ENCODE measurements at regions not wholly inside any gene's neighbourhood (a gene's known extent, or its start where the extent isn't known, plus 50 kb on each side); places are given as distances from the start of the nearest gene placed in this dataset.

GRCh38 chr9:108002371-108002956 lies 512.9 kb upstream of the KLF4 start:
- TF ChIP-seq, protein P1, sequence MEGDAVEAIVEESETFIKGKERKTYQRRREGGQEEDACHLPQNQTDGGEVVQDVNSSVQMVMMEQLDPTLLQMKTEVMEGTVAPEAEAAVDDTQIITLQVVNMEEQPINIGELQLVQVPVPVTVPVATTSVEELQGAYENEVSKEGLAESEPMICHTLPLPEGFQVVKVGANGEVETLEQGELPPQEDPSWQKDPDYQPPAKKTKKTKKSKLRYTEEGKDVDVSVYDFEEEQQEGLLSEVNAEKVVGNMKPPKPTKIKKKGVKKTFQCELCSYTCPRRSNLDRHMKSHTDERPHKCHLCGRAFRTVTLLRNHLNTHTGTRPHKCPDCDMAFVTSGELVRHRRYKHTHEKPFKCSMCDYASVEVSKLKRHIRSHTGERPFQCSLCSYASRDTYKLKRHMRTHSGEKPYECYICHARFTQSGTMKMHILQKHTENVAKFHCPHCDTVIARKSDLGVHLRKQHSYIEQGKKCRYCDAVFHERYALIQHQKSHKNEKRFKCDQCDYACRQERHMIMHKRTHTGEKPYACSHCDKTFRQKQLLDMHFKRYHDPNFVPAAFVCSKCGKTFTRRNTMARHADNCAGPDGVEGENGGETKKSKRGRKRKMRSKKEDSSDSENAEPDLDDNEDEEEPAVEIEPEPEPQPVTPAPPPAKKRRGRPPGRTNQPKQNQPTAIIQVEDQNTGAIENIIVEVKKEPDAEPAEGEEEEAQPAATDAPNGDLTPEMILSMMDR (conservative IDR thresholded peaks at IDR 0.05; ENCODE audit: low read length): no peak
- DNase-seq (ENCODE audit: low read depth): peak; percentile 64
- no peak overlapping the region for H3K4me3 ChIP-seq (ENCODE audit: low read length)

DNA sequence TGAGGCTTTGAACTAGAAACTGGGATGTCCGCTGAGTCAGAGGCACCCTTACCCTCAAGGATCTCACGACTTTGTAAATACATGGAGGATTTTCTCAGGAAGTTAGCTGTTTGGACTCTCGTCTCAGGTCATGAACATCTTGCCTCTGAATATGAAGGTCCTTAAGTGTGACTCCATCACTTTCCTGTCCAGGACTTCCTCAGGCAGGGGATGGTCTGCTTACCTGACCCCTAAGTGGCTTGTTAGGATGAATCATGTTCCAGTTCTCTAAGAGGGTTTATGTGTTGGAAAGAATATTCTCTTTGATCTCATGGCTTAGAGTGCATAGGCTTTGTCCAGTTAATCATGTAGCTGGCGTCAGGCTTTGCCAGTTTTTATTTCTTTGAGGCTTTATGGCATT lies 511.7 kb upstream of the KLF4 start:
- H3K4me3 ChIP-seq (ENCODE audit: low read length): no peak overlapping the region
- TF ChIP-seq, protein P1 (conservative IDR thresholded peaks at IDR 0.05; ENCODE audit: low read length): no peak
- DNase-seq (ENCODE audit: low read depth): no peak

DNA sequence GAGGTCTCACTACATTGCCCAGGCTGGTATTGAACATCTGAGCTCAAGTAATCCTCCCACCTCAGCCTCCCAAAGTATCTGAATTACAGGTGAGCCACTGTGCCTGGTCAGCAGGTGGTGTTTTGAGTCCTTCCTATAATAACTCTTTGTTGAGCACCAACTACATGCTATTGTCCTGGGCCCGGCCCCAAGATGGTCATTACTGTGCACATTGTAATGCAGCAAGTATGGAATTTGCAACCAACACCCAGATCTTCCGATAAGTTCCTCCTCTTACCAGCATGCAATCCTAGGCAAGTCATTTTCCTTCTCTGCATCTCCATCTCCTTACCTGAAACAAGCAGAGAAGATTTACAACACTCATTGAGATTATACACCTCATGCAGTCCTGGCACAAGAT lies 510.3 kb upstream of the KLF4 start:
- peak; percentile 48 for DNase-seq (ENCODE audit: low read depth)
- no peak overlapping the region for H3K4me3 ChIP-seq (ENCODE audit: low read length)
- TF ChIP-seq, protein P1 (conservative IDR thresholded peaks at IDR 0.05; ENCODE audit: low read length): no peak

DNA sequence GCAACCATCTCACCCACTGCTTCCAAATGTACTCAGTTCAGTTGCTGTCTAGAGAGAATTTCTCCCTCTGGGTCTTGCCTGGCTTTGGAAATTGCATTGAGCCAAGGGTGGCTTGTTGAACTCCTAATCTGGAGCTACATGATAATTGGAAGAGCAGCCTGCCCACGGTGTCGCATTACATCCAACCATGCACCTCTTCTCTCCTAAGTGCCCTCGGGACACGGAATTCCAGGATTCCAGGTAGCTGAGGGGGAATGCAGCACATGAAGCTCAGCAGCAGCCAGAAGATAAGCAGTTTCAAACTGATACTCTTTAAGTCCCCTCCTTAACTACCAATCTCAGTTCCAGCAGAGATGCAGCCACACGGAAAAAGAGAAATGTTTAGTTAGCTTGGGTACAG lies 509.4 kb upstream of the KLF4 start:
- TF ChIP-seq, protein P1 (conservative IDR thresholded peaks at IDR 0.05; ENCODE audit: low read length): no peak
- no peak overlapping the region for H3K4me3 ChIP-seq (ENCODE audit: low read length)
- DNase-seq (ENCODE audit: low read depth): no peak

- TF ChIP-seq, protein P1 (conservative IDR thresholded peaks at IDR 0.05; ENCODE audit: low read length): no peak
- peak; percentile 49 for DNase-seq (ENCODE audit: low read depth)
- no peak overlapping the region for H3K4me3 ChIP-seq (ENCODE audit: low read length)
Measured at GRCh38 chr9:107994648-107995047, 505.1 kb upstream of the KLF4 start.

DNA sequence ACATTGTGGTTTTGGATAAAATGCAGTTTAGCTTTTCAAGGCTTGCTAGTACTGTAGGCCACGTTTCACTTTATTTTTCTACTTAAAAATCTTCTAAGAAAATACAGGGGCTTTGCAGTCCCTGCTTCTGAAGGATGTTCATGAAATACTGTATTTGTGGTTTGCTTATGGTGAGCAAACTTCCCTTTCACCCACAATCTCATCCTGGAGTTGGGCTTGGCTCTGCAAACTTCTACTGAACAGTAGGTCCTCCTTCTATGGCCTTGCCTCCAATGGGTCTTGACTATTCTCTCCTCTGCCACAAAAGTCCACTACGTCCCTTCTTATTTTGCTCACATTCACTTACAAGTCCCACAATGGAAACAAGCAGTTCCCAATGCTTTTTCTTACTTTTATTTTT lies 502.7 kb upstream of the KLF4 start:
- DNase-seq (ENCODE audit: low read depth): no peak
- no peak overlapping the region for H3K4me3 ChIP-seq (ENCODE audit: low read length)
- TF ChIP-seq, protein P1 (conservative IDR thresholded peaks at IDR 0.05; ENCODE audit: low read length): no peak

DNA sequence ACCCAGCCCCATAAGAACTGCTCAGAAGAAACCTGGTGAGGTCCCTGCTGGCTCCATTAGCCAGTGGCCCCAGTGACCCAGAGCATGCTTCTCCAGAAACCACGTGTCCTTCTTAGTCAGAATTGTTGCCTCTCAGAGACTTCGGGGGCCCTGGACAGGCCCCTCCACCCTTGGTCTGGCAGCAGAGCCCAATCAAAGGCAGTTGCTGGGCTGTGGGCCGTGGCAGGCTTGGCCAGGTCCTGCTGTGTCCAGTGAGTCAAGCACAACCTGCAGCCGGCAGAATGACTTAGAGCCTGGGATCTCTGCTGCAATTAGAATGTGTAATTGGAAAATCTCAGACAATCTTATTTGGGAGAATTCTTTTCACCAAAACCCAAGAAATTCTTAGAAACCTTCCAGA lies 502.0 kb upstream of the KLF4 start:
- DNase-seq (ENCODE audit: low read depth): no peak
- no peak overlapping the region for H3K4me3 ChIP-seq (ENCODE audit: low read length)
- TF ChIP-seq, protein P1 (conservative IDR thresholded peaks at IDR 0.05; ENCODE audit: low read length): no peak

Measured in AG10803 (cell line).